Body of pancreas (tissue), 4 donors: ENCODE measurements at regions not wholly inside any gene's neighbourhood (a gene's known extent, or its start where the extent isn't known, plus 50 kb on each side); places are given as distances from the start of the nearest gene placed in this dataset.

Source experiments
- CTCF ChIP-seq, 7 experiments: fragments of 450-650 bp in 4 of 7; fragments of 200-600 bp in 3 of 7; sonication (generic) in 3 of 7; IDR thresholded peaks; one replicate each; pipeline ENCODE4 v1.5.1; 2016 to 2019; ENCODE audit warnings: antibody characterized with exemption in 7 of 7
- POLR2A ChIP-seq, 3 donors: fragments of 450-650 bp; IDR thresholded peaks; one replicate each; pipeline ENCODE4 v1.6.1; 2016; ENCODE audit warnings: antibody characterized with exemption in 3 of 3, mild to moderate bottlenecking in 2 of 3

- TF ChIP-seq CTCF (IDR thresholded peaks at IDR 0.05) = peak in 1 of 7 experiments; percentile 17
- no peak for TF ChIP-seq POLR2A (IDR thresholded peaks at IDR 0.05)
Observed at GRCh38 chrX:13938051-13938828, 91.5 kb downstream of the GEMIN8 start.
